ENCODE measurements at regions not wholly inside any gene's neighbourhood (a gene's known extent, or its start where the extent isn't known, plus 50 kb on each side); places are given as distances from the start of the nearest gene placed in this dataset.
"Not testable (repeated sequence)": the region's sequence is repeated elsewhere in the genome, so short reads cannot be mapped to it uniquely, and the experiment has no call there.

- intact Hi-C loops (cut with DNase I), result no loop called here
- DNase-seq (no peak), ATAC-seq (no peak)
These were observed 321.8 kb upstream of the STAC start for GRCh38 chr3:36058404-36059030.

- intact Hi-C loops (cut with DNase I), result no loop called here
- DNase-seq (no peak), ATAC-seq (no peak)
These were observed 319.4 kb upstream of the STAC start for GRCh38 chr3:36060950-36061349.

- no peak for ATAC-seq
- DNase-seq, result no peak
- intact Hi-C loops (cut with DNase I), result no loop called here
These were observed 316.3 kb upstream of the STAC start for GRCh38 chr3:36063992-36064391.

GRCh38 chr3:36065321-36065720 lies 315.0 kb upstream of the STAC start:
- ATAC-seq (no peak), DNase-seq (no peak)
- intact Hi-C loops (cut with DNase I), result no loop called here

- no peak for DNase-seq
- no peak for ATAC-seq
- intact Hi-C loops (cut with DNase I), result no loop called here
These were observed 304.8 kb upstream of the STAC start for GRCh38 chr3:36075491-36075890.

GRCh38 chr3:36077320-36077719 lies 303.0 kb upstream of the STAC start:
- intact Hi-C loops (cut with DNase I), result no loop called here
- ATAC-seq, result no peak
- no peak for DNase-seq

- ATAC-seq, result not testable (repeated sequence)
These were observed 297.3 kb upstream of the STAC start for GRCh38 chr3:36082958-36083357.

GRCh38 chr3:36095238-36095637 lies 285.1 kb upstream of the STAC start:
- DNase-seq, result no peak
- intact Hi-C loops (cut with DNase I), result no loop called here
- no peak for ATAC-seq

More at GRCh38 chr3:36082958-36083357, 297.3 kb upstream of the STAC start:
- DNase-seq; intact Hi-C loops (cut with DNase I): not testable (repeated sequence)

GRCh38 chr3:36097209-36097608 lies 283.1 kb upstream of the STAC start:
- no peak for ATAC-seq
- no peak for DNase-seq
- intact Hi-C loops (cut with DNase I), result no loop called here

- no peak for DNase-seq
- intact Hi-C loops (cut with DNase I), result no loop called here
- no peak for ATAC-seq
These were observed 266.0 kb upstream of the STAC start for GRCh38 chr3:36114353-36114752.

GRCh38 chr3:36124118-36124796 lies 256.0 kb upstream of the STAC start:
- intact Hi-C loops (cut with DNase I), result no loop called here
- ATAC-seq (no peak), DNase-seq (no peak)

GRCh38 chr3:36132214-36132613 lies 248.1 kb upstream of the STAC start:
- intact Hi-C loops (cut with DNase I), result no loop called here
- DNase-seq (no peak), ATAC-seq (no peak)

GRCh38 chr3:36135863-36136262 lies 244.4 kb upstream of the STAC start:
- DNase-seq, result no peak
- no peak for ATAC-seq
- intact Hi-C loops (cut with DNase I), result no loop called here

GRCh38 chr3:36142746-36143145 lies 237.6 kb upstream of the STAC start:
- ATAC-seq (no peak), DNase-seq (no peak)

GRCh38 chr3:36146404-36146803 lies 233.9 kb upstream of the STAC start:
- ATAC-seq (no peak), DNase-seq (no peak)
- intact Hi-C loops (cut with DNase I), result no loop called here

More at GRCh38 chr3:36142746-36143145, 237.6 kb upstream of the STAC start:
- intact Hi-C loops (cut with DNase I), result no loop called here

- intact Hi-C loops (cut with DNase I), result no loop called here
- DNase-seq (no peak), ATAC-seq (no peak)
These were observed 232.3 kb upstream of the STAC start for GRCh38 chr3:36147934-36148558.

- DNase-seq (no peak), ATAC-seq (no peak)
- intact Hi-C loops (cut with DNase I), result no loop called here
These were observed 230.8 kb upstream of the STAC start for GRCh38 chr3:36149447-36149865.

GRCh38 chr3:36155515-36155914 lies 224.8 kb upstream of the STAC start:
- ATAC-seq (no peak), DNase-seq (no peak)
- intact Hi-C loops (cut with DNase I), result no loop called here

GRCh38 chr3:36164400-36164799 lies 215.9 kb upstream of the STAC start:
- DNase-seq (no peak), ATAC-seq (no peak)
- intact Hi-C loops (cut with DNase I), result no loop called here

GRCh38 chr3:36165509-36166290 lies 214.6 kb upstream of the STAC start:
- ATAC-seq, result no peak
- intact Hi-C loops (cut with DNase I), result no loop called here
- DNase-seq, result no peak

All from left cardiac atrium (tissue), 4 donors.